MM.1S (cell line): ENCODE measurements at regions not wholly inside any gene's neighbourhood (a gene's known extent, or its start where the extent isn't known, plus 50 kb on each side); places are given as distances from the start of the nearest gene placed in this dataset.

Experiments used
- CTCF ChIP-seq: fragments of 300-600 bp; sonication (generic); IDR thresholded peaks from 2 replicates; pipeline ENCODE4 v1.5.1; 2016; ENCODE audit warnings: antibody characterized with exemption, low read length, mixed read lengths
- EZH2 ChIP-seq: fragments of 300-600 bp; sonication (generic); optimal IDR thresholded peaks from 2 replicates; pipeline ENCODE3; 2017; ENCODE audit warnings: low read depth, mild to moderate bottlenecking, antibody characterized with exemption, low read length, mixed read lengths
- EZH2phosphoT487 ChIP-seq: fragments of 300-600 bp; sonication (generic); IDR thresholded peaks from 2 replicates; pipeline ENCODE4 v1.6.1; 2018; ENCODE audit warnings: antibody characterized with exemption, low read length

- TF ChIP-seq EZH2phosphoT487 (no peak), CTCF (no peak), EZH2 (no peak)
Observed at GRCh38 chr6:99814230-99814928, 179.6 kb downstream of the MCHR2 start.
